ENCODE measurements at regions not wholly inside any gene's neighbourhood (a gene's known extent, or its start where the extent isn't known, plus 50 kb on each side); places are given as distances from the start of the nearest gene placed in this dataset.

- Histone ChIP-seq H2BK12ac (ENCODE audit: low read depth, low read length) (no peak overlapping the region), H3K4me3 (ENCODE audit: extremely low read depth in 1 of 4, insufficient read depth in 2 of 4, low read depth in 3 of 4, low read length in 4 of 4) (no peak overlapping the region), H3K4me2 (ENCODE audit: insufficient read depth in 1 of 2, low read depth in 2 of 2, low read length in 2 of 2) (no peak overlapping the region), H3K4me1 (replicated peaks in 1 of 4; ENCODE audit: control insufficient read depth in 3 of 4, insufficient read depth in 4 of 4, low read length in 3 of 4) (peaks cover 9 to 25% (median 11%) of the 10 kb centered on the region in 4 experiments; a peak in 6 of 7 replicates), H4K91ac (replicated peaks; ENCODE audit: insufficient read length, low read length) (no peak overlapping the region), H3K9me3 (ENCODE audit: insufficient read depth in 2 of 2, low read depth in 1 of 2, low read length in 1 of 2) (peaks cover 4% of the 10 kb centered on the region in 2 experiments; a peak in 2 of 4 replicates), H2BK15ac (ENCODE audit: low read length) (0 out of 2 replicates have a peak overlapping the region, but pooled peaks have one; percentile 50), H3K9ac (replicated peaks in 1 of 4; ENCODE audit: extremely low read depth in 1 of 4, low read depth in 3 of 4, low read length in 3 of 4) (no peak overlapping the region; a peak in 1 of 7 replicates), H4K20me1 (replicated peaks in 1 of 2; ENCODE audit: control insufficient read depth in 1 of 2, insufficient read depth in 2 of 2, low read length in 2 of 2) (peaks cover 11 to 12% of the 10 kb centered on the region in 2 experiments), H3K18ac (ENCODE audit: extremely low read depth, low read length) (no peak overlapping the region), H3K23me2 (ENCODE audit: low read depth, low read length) (peaks cover 12% of the 10 kb centered on the region; the same call in 1 of the 2 replicates), H3K79me2 (ENCODE audit: control insufficient read depth in 1 of 2, insufficient read depth in 2 of 2, low read length in 2 of 2) (peaks cover 26 to 84% of the 10 kb centered on the region in 2 experiments), H3K27ac (ENCODE audit: low read depth, low read length) (no peak overlapping the region), H4K8ac (ENCODE audit: extremely low read depth, insufficient read depth, low read length) (no peak overlapping the region), H2AK5ac (ENCODE audit: low read depth, low read length) (no peak overlapping the region), H3K79me1 (ENCODE audit: low read depth, low read length) (peaks cover 9% of the 10 kb centered on the region; the same call in 1 of the 2 replicates), H3K4ac (replicated peaks; ENCODE audit: insufficient read length, low read depth, low read length) (no peak overlapping the region), H4K5ac (ENCODE audit: insufficient read length, low read depth, low read length) (no peak overlapping the region), H3K36me3 (ENCODE audit: control insufficient read depth in 2 of 4, insufficient read depth in 4 of 4, low read length in 3 of 4) (peaks cover 0 to 3% (median 0%) of the 10 kb centered on the region in 4 experiments; a peak in 2 of 8 replicates), H2AFZ (ENCODE audit: low read length) (no peak overlapping the region), H2BK120ac (replicated peaks; ENCODE audit: low read depth, low read length) (no peak overlapping the region), H2BK20ac (ENCODE audit: low read length) (no peak overlapping the region), H2BK5ac (ENCODE audit: low read depth, low read length) (no peak overlapping the region), H3K23ac (ENCODE audit: insufficient read length) (no peak overlapping the region), H3K14ac (ENCODE audit: insufficient read length) (no peak overlapping the region), H3K27me3 (replicated peaks in 1 of 4; ENCODE audit: control insufficient read depth in 3 of 4, extremely low read depth in 1 of 4, insufficient read depth in 3 of 4, low read length in 3 of 4) (no peaks in the 10 kb centered on the region; a peak in 2 of 7 replicates), H3K56ac (replicated peaks; ENCODE audit: insufficient read length, low read depth, low read length) (no peak overlapping the region)
- TF ChIP-seq SP2 (IDR thresholded peaks at IDR 0.05; ENCODE audit: low read length) (no peak), MAX (IDR thresholded peaks at IDR 0.05) (no peak)
- ChIA-PET CTCF (ENCODE audit: partially characterized antibody) (interaction anchor here (1.0 to 10.6 kb wide), 4 partner anchors 11 to 326 kb away, joined by 3 to 240 read pairs (median 4); no protein-coding TSS in a partner anchor), POLR2A (ENCODE audit: partially characterized antibody) (no interaction called here)
- 85% methylated on average over 3 of the region's 3 CpGs; no CpG with 5 or more reads in 1 of the 2 experiments for WGBS, 2 experiments (ENCODE audit: extremely low coverage in 1 of 2, insufficient coverage in 1 of 2, insufficient read length in 1 of 2, insufficient replicate concordance in 2 of 2, low coverage in 1 of 2, low lambda C conversion rate in 2 of 2, missing lambda C conversion rate in 1 of 2)
- no peak for DNase-seq (ENCODE audit: low read depth in 1 of 2, low spot score in 2 of 2)
- FAIRE-seq = no peak
Observed at GRCh38 chr2:134124047-134124753, 129.7 kb upstream of the MGAT5 start.

Data from H1 (cell line).